ENCODE measurements at regions not wholly inside any gene's neighbourhood (a gene's known extent, or its start where the extent isn't known, plus 50 kb on each side); places are given as distances from the start of the nearest gene placed in this dataset.
A peak's percentile ranks its signal among the peaks of the same experiment; 100 is the strongest.

- Histone ChIP-seq H3K9me3 (no peaks in the 10 kb centered on the region), H3K4me1 (peaks cover 6% of the 10 kb centered on the region; the same call in 1 of the 2 replicates), H3K4me2 (peak overlapping the region; percentile 67), H3K4me3 (peak overlapping the region; percentile 68), H3K27me3 (no peaks in the 10 kb centered on the region), H3K27ac (peak overlapping the region; percentile 76), H4K20me1 (no peaks in the 10 kb centered on the region), H3K36me3 (peaks cover 80% of the 10 kb centered on the region), H3K9ac (peak overlapping the region; percentile 74)
- no peak for TF ChIP-seq Cebpa-rat (IDR thresholded peaks at IDR 0.05)
Observed at GRCh38 chrX:131752493-131753198, 208.8 kb downstream of the OR13H1 start.

- Histone ChIP-seq H3K27me3 (no peaks in the 10 kb centered on the region), H3K4me3 (peak overlapping the region; percentile 65), H3K4me2 (peak overlapping the region; percentile 84), H3K27ac (peak overlapping the region; percentile 47), H3K36me3 (peaks cover 78% of the 10 kb centered on the region), H3K9me3 (peaks cover 26% of the 10 kb centered on the region), H3K9ac (peak overlapping the region; percentile 66), H4K20me1 (no peaks in the 10 kb centered on the region), H3K4me1 (peaks cover 3% of the 10 kb centered on the region; the same call in 1 of the 2 replicates)
- no peak for TF ChIP-seq Cebpa-rat (IDR thresholded peaks at IDR 0.05)
Observed at GRCh38 chrX:131762802-131763234, 218.9 kb downstream of the OR13H1 start.

- TF ChIP-seq Cebpa-rat (IDR thresholded peaks at IDR 0.05) = no peak
- Histone ChIP-seq H3K27ac (peak overlapping the region; percentile 47; the same call in 1 of the 2 replicates), H3K9me3 (peaks cover 31% of the 10 kb centered on the region), H4K20me1 (no peaks in the 10 kb centered on the region), H3K9ac (peak overlapping the region; percentile 66), H3K27me3 (no peaks in the 10 kb centered on the region), H3K4me2 (peak overlapping the region; percentile 84), H3K36me3 (peaks cover 84% of the 10 kb centered on the region), H3K4me1 (peaks cover 5% of the 10 kb centered on the region; the same call in 1 of the 2 replicates), H3K4me3 (peak overlapping the region; percentile 65)
Observed at GRCh38 chrX:131763674-131764073, 219.8 kb downstream of the OR13H1 start.

GRCh38 chrX:131764216-131764615, 220.3 kb downstream of the OR13H1 start:
- Histone ChIP-seq H3K9ac (0 out of 2 replicates have a peak overlapping the region, but pooled peaks have one; percentile 42), H4K20me1 (no peaks in the 10 kb centered on the region), H3K4me3 (peak overlapping the region; percentile 65), H3K27me3 (no peaks in the 10 kb centered on the region), H3K9me3 (peaks cover 31% of the 10 kb centered on the region), H3K4me2 (peak overlapping the region; percentile 84), H3K36me3 (peaks cover 88% of the 10 kb centered on the region), H3K4me1 (peaks cover 5% of the 10 kb centered on the region; the same call in 1 of the 2 replicates), H3K27ac (0 out of 2 replicates have a peak overlapping the region, but pooled peaks have one; percentile 29)
- no peak for TF ChIP-seq Cebpa-rat (IDR thresholded peaks at IDR 0.05)

- Histone ChIP-seq H3K27ac (peak overlapping the region; percentile 93), H3K9me3 (no peaks in the 10 kb centered on the region), H3K9ac (peak overlapping the region; percentile 85), H3K4me2 (peak overlapping the region; percentile 79), H3K4me1 (peaks cover 13% of the 10 kb centered on the region), H3K4me3 (peak overlapping the region; percentile 68), H3K36me3 (peaks cover 82% of the 10 kb centered on the region), H4K20me1 (no peaks in the 10 kb centered on the region), H3K27me3 (peaks cover 10% of the 10 kb centered on the region)
- no peak for TF ChIP-seq Cebpa-rat (IDR thresholded peaks at IDR 0.05)
Observed at GRCh38 chrX:131778269-131779218, 234.7 kb downstream of the OR13H1 start.

- Histone ChIP-seq H3K27ac (peak overlapping the region; percentile 93), H3K9ac (peak overlapping the region; percentile 85), H3K36me3 (peaks cover 82% of the 10 kb centered on the region), H3K9me3 (no peaks in the 10 kb centered on the region), H4K20me1 (no peaks in the 10 kb centered on the region), H3K27me3 (peaks cover 3% of the 10 kb centered on the region), H3K4me2 (peak overlapping the region; percentile 79), H3K4me1 (peaks cover 13% of the 10 kb centered on the region), H3K4me3 (peak overlapping the region; percentile 68)
- TF ChIP-seq Cebpa-rat (IDR thresholded peaks at IDR 0.05) = no peak
Observed at GRCh38 chrX:131779306-131779705, 235.4 kb downstream of the OR13H1 start.

GRCh38 chrX:131779741-131780140, 235.9 kb downstream of the OR13H1 start:
- Histone ChIP-seq H3K4me3 (no peak overlapping the region), H4K20me1 (no peaks in the 10 kb centered on the region), H3K9ac (no peak overlapping the region), H3K27ac (peak overlapping the region; percentile 93; the same call in 1 of the 2 replicates), H3K9me3 (no peaks in the 10 kb centered on the region), H3K4me1 (peaks cover 13% of the 10 kb centered on the region), H3K27me3 (no peaks in the 10 kb centered on the region), H3K4me2 (peak overlapping the region; percentile 79; the same call in 1 of the 2 replicates), H3K36me3 (peaks cover 84% of the 10 kb centered on the region)
- TF ChIP-seq Cebpa-rat (IDR thresholded peaks at IDR 0.05) = no peak

- Histone ChIP-seq H3K4me1 (peaks cover 13% of the 10 kb centered on the region), H3K36me3 (peaks cover 74% of the 10 kb centered on the region), H3K27ac (no peak overlapping the region), H4K20me1 (no peaks in the 10 kb centered on the region), H3K4me3 (no peak overlapping the region), H3K4me2 (peak overlapping the region; percentile 64; the same call in 1 of the 2 replicates), H3K9ac (no peak overlapping the region), H3K27me3 (peaks cover 3% of the 10 kb centered on the region), H3K9me3 (no peaks in the 10 kb centered on the region)
- TF ChIP-seq Cebpa-rat (IDR thresholded peaks at IDR 0.05) = no peak
Observed at GRCh38 chrX:131782646-131783045, 238.8 kb downstream of the OR13H1 start.

- Histone ChIP-seq H3K27ac (no peak overlapping the region), H3K4me2 (peak overlapping the region; percentile 64), H3K27me3 (peaks cover 14% of the 10 kb centered on the region), H4K20me1 (no peaks in the 10 kb centered on the region), H3K36me3 (peaks cover 69% of the 10 kb centered on the region), H3K4me3 (peak overlapping the region; percentile 43), H3K9me3 (no peaks in the 10 kb centered on the region), H3K9ac (no peak overlapping the region), H3K4me1 (peaks cover 7% of the 10 kb centered on the region)
- TF ChIP-seq Cebpa-rat (IDR thresholded peaks at IDR 0.05) = no peak
Observed at GRCh38 chrX:131783555-131784308, 239.4 kb upstream of the STK26 start.
